GM12864 (cell line): ENCODE measurements at regions not wholly inside any gene's neighbourhood (a gene's known extent, or its start where the extent isn't known, plus 50 kb on each side); places are given as distances from the start of the nearest gene placed in this dataset.

Experiments used
- DNase-seq: peaks from one replicate; pipeline ENCODE4 v3.0.0-alpha.2; 2011; ENCODE audit warnings: low read depth
- H3K4me3 ChIP-seq: 2 replicates; pipeline ENCODE4 v1.5.1; 2011; ENCODE audit warnings: mild to moderate bottlenecking, low read depth, low read length, control low read depth
- TF ChIP-seq, protein P1 (sequence below): IDR thresholded peaks from 2 replicates; pipeline ENCODE4 v1.5.1; 2011; ENCODE audit warnings: low read depth, mild to moderate bottlenecking, moderate library complexity, low read length, control low read depth, inconsistent platforms; ENCODE audit errors: missing control alignments

DNA sequence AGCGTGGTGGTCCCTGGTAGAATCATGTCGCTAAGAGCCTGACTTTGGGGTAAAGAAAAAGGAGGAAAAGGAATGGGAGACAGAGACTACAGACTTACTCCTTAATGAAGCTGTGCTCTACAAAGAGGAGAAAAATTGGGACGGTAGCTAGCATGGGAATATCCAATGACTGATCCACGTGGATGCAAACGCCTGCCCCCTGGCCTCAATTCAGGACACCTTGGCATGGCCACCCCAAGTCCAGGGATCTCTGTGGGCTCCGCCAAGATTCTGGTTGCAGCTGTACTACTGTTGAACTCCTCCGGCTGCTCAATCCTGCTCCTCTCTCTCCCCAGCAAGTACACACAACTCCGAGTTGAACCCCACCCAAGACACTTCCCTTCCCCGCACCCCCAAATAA lies 70.5 kb upstream of the DIO3 start:
- TF ChIP-seq, protein P1, sequence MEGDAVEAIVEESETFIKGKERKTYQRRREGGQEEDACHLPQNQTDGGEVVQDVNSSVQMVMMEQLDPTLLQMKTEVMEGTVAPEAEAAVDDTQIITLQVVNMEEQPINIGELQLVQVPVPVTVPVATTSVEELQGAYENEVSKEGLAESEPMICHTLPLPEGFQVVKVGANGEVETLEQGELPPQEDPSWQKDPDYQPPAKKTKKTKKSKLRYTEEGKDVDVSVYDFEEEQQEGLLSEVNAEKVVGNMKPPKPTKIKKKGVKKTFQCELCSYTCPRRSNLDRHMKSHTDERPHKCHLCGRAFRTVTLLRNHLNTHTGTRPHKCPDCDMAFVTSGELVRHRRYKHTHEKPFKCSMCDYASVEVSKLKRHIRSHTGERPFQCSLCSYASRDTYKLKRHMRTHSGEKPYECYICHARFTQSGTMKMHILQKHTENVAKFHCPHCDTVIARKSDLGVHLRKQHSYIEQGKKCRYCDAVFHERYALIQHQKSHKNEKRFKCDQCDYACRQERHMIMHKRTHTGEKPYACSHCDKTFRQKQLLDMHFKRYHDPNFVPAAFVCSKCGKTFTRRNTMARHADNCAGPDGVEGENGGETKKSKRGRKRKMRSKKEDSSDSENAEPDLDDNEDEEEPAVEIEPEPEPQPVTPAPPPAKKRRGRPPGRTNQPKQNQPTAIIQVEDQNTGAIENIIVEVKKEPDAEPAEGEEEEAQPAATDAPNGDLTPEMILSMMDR, result no peak
- DNase-seq, result no peak
- no peak overlapping the region for H3K4me3 ChIP-seq

DNA sequence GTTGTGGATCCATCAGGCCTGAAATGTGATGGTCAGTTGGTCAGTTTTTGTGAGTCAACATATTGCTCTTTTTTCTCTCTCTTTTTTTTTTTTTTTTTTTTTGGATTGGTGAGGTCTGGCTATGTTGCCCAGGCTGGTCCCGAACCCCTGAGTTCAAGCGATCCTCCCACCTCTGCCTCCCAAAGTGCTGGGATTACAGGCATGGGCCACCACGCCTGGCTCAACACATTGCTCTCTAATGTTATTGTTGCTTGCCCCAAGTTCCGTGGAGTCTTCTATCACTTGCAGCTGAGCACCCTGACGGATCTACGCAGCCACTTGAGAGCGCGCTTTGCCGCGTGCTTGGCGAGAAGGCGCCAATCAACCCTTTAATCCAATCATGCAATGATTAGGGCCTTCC lies 69.5 kb upstream of the DIO3 start:
- no peak overlapping the region for H3K4me3 ChIP-seq
- no peak for DNase-seq
- TF ChIP-seq, protein P1, result no peak

DNA sequence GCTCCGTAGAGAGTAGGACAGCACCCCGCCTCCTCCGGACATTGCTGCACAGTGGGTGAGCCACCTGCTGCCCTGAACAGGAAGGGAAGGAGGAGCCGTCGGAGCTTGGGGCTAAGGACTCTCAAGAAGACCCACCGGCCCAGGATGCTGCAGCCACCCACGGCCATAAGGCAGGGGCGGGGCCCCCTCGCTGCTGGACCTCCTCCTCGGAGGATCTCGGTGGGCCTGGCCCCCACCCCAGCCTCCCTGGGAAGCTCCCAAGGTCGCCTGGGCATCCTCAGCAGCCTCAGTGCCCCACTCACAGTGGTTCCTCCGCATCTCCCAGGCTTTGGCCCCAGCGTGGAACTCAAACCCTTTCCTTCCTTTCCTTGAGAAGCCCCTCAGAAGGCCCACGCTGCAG lies 68.6 kb upstream of the DIO3 start:
- DNase-seq, result no peak
- TF ChIP-seq, protein P1, result no peak
- no peak overlapping the region for H3K4me3 ChIP-seq

DNA sequence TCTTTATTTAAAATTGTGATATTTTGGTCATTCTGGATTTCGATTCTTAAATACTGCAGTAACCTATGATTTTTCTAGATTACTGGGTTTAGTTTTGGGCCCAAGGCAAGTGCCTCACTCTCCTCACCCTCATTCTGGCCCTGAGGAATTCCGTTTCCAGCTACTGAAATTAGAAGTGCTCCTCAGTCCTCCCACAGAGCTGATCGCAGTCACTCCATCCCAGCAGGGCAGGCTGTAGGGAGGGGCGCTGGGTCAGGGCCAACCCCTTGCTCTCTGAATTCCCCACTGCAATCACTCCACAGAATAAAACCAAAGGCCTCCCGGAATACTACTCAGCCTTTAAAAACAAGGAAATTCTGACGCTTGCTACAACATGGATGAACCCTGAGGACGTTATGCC lies 66.5 kb upstream of the DIO3 start:
- DNase-seq, result no peak
- no peak overlapping the region for H3K4me3 ChIP-seq
- TF ChIP-seq, protein P1, result no peak

DNA sequence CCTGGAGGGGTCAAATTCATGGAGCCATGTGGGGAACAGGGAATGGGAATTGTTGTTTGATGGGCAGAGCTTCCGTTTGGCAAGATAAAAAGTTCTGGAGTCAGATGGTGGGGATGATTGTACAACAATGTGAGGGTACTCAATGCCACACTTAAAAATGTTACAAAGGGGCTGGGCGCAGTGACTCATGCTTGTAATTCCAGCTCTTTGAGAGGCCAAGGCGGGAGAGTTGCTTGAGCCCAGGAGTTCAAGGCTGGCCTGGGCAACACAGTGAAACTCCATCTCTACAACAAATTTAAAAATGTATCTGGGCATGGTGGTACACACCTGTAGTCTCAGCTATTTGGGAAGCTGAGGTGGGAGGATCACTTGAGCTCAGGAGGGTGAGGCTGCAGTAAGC lies 66.0 kb upstream of the DIO3 start:
- TF ChIP-seq, protein P1, result no peak
- no peak for DNase-seq

DNA sequence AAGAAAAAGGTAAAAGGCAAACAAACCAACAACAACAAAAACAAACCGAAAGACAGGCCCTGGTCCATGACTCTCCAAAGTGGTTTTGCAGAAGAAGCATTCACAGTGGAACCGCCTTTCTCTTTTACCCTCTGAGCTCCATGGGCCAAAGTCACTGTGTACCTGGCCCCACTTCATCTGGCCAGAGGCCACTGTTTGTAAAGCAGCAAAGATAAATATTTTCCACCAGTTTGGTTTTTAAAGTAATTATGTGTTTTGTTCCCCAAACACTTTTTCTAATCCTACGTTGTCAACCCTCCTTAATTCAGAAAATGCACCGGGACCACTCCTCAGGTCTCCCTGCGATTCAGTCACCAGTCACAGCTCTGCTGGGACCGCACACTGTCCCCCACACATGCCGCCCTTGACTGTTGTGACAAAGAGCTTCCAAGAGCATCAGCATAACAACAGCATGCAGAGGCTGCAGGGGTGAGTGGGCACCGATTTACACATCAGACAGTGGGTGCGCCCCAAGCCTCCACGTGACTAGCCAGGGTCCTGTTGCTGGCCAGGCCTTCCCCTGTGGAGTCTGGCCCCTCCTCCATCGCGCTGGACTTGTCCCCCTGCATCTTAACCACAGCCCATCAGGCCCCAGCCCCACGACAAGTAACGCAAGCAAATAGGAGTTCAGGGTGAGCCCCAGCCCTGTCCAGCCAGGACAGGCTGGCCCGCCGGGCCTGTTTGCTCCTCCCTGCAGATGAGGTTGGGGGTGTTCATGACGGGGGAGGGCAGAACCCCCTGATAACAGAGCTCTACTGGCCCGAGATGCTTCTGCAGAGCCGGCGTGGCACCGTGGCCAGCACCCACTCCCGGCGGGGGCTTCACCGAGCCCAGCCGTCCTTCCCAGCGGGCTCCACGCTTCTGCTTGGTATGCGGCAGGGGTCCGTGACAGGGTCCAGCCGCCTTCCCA lies 65.2 kb upstream of the DIO3 start:
- TF ChIP-seq, protein P1, result no peak
- no peak overlapping the region for H3K4me3 ChIP-seq
- DNase-seq, result no peak

More for the DNA sequence above, 66.0 kb upstream of the DIO3 start:
- H3K4me3 ChIP-seq, result no peak overlapping the region
